Heart left ventricle (tissue), 16 donors: ENCODE measurements at regions not wholly inside any gene's neighbourhood (a gene's known extent, or its start where the extent isn't known, plus 50 kb on each side); places are given as distances from the start of the nearest gene placed in this dataset.

Source experiments
- ATAC-seq, 4 donors: fragments of 200-7000 bp; cut with Tn5 transposase; one replicate each; pipeline ENCODE4 v1.9.1; 2020 to 2022; ENCODE audit warnings: moderate library complexity in 4 of 4, mild to moderate bottlenecking in 3 of 4, moderate number of reproducible peaks in 1 of 4
- DNase-seq, 5 donors: peaks; one replicate each; pipeline ENCODE4 v3.0.0-alpha.2; 2020
- H3K27ac ChIP-seq, 12 donors: fragments of 200-600 bp; sonication (generic) in 4 of 12; one replicate each; pipeline versions ENCODE4 v1.5.0 to v1.8.0; 2016 to 2022; ENCODE audit warnings: mild to moderate bottlenecking in 2 of 12
- H3K27me3 ChIP-seq, 9 donors: fragments of 200-600 bp; sonication (generic) in 2 of 9; one replicate each; pipeline versions ENCODE4 v1.5.1 to v1.8.0; 2016 to 2022; ENCODE audit warnings: mild to moderate bottlenecking in 3 of 9
- H3K36me3 ChIP-seq, 9 donors: fragments of 200-600 bp; sonication (generic) in 2 of 9; one replicate each; pipeline versions ENCODE4 v1.5.0 to v1.8.0; 2018 to 2022; ENCODE audit warnings: mild to moderate bottlenecking in 2 of 9
- H3K4me1 ChIP-seq, 12 donors: fragments of 200-600 bp; sonication (generic) in 4 of 12; one replicate each; pipeline versions ENCODE4 v1.5.0 to v1.8.0; 2016 to 2022; ENCODE audit warnings: mild to moderate bottlenecking in 3 of 12
- H3K4me3 ChIP-seq, 12 donors: fragments of 200-600 bp; sonication (generic) in 4 of 12; one replicate each; pipeline versions ENCODE4 v1.5.0 to v1.8.0; 2017 to 2022; ENCODE audit warnings: mild to moderate bottlenecking in 9 of 12, moderate library complexity in 4 of 12
- H3K9me3 ChIP-seq, 12 donors: fragments of 200-600 bp; sonication (generic) in 4 of 12; one replicate each; pipeline versions ENCODE4 v1.5.0 to v1.8.0; 2016 to 2022; ENCODE audit warnings: mild to moderate bottlenecking in 1 of 12
- CTCF ChIP-seq, 12 donors: fragments of 200-600 bp; sonication (generic) in 4 of 12; IDR thresholded peaks; one replicate each; pipeline versions ENCODE4 v1.5.0 to v1.8.0; 2018 to 2022; ENCODE audit warnings: antibody characterized with exemption in 12 of 12, mild to moderate bottlenecking in 5 of 12
- POLR2A ChIP-seq, 2 donors: fragments of 450-650 bp; IDR thresholded peaks; one replicate each; pipeline ENCODE4 v1.6.1; 2017; ENCODE audit warnings: antibody characterized with exemption in 2 of 2, mild to moderate bottlenecking in 2 of 2, moderate library complexity in 2 of 2
- WGBS, 4 donors: extraction: QIAGEN DNeasy Blood & Tissue Kit in 2 of 4; methylation state at CpG; one replicate each; pipeline versions ENCODE4 v1.1.5 to v1.1.7; 2013 to 2018; 5-methylcytosine and 5-hydroxymethylcytosine counted together
- intact Hi-C, 10 donors: fragments of 100-400 bp; cut with DNase I; formaldehyde crosslinking; loops; one replicate each; pipeline versions ENCODE4 v1.11.1 to v1.14.2; 2022
- donor health status: ischemic (EF 13 %, LVEDD 7.1; RV severe dilation, severe dysfunction).
- donor health status: healthy with polysubstance abuse.
- donor health status: DM: no; HTN: yes; CAD: no.
- donor health status: DM: no; HTN: no; CAD: no.
- donor health status: ischemic (EF 25% LVEDD 6.9; RV normal size, moderate dysfunction).
- donor health status: ischemic (EF 25% LVEDD 5.7; RV mildly dilated, moderate dysfunction).
- donor health status: healthy.
- donor health status: DM: yes; HTN: yes; CAD: no.
- donor health status: ischemic (EF 35%, LVEDD 5.7; RV mildly dilated, moderate dysfunction).
- donor health status: nonischemic (EF 11% LVEDD 7.7; RV severe dilation, severe dysfunction).
- donor health status: DM: yes; HTN: yes; CAD: no.
- donor health status: PGD.
- donor health status: ischemic (EF 29% LVEDD 5.4; RV normal size, mild dysfunction).
- donor health status: nonischemic (EF 23%, LVEDD 6.1; RV moderate dilation, normal function).

- no peak overlapping the region for H3K4me3 ChIP-seq
- WGBS, 4 donors: 67 to 75% (median 74%) methylated on average over 2 of the region's 2 CpGs
- H3K36me3 ChIP-seq: no peaks in the 10 kb centered on the region
- ATAC-seq (no peak), DNase-seq (no peak)
- no peak overlapping the region for H3K27ac ChIP-seq
- no peak for TF ChIP-seq POLR2A (IDR thresholded peaks at IDR 0.05)
- TF ChIP-seq CTCF (IDR thresholded peaks at IDR 0.05): no peak
- H3K9me3 ChIP-seq: peaks cover 0 to 6% (median 0%) of the 10 kb centered on the region in 12 donors
- no peaks in the 10 kb centered on the region for H3K4me1 ChIP-seq
- no peaks in the 10 kb centered on the region for H3K27me3 ChIP-seq
- intact Hi-C loops: no loop called here
Observed at GRCh38 chr2:17387591-17387990, 130.6 kb downstream of the RAD51AP2 start.

GRCh38 chr2:17386771-17387170 is 131.5 kb downstream of the RAD51AP2 start:
- DNase-seq (no peak), ATAC-seq (no peak)
- TF ChIP-seq POLR2A (IDR thresholded peaks at IDR 0.05): no peak
- no peak for TF ChIP-seq CTCF (IDR thresholded peaks at IDR 0.05)
- intact Hi-C loops: no loop called here
- H3K27me3 ChIP-seq: no peaks in the 10 kb centered on the region
- H3K4me1 ChIP-seq: no peaks in the 10 kb centered on the region
- no peak overlapping the region for H3K27ac ChIP-seq
- H3K36me3 ChIP-seq: no peaks in the 10 kb centered on the region
- WGBS, 4 donors: 68 to 76% (median 76%) methylated on average over 2 of the region's 2 CpGs
- no peaks in the 10 kb centered on the region for H3K9me3 ChIP-seq
- no peak overlapping the region for H3K4me3 ChIP-seq

- Histone ChIP-seq H3K27ac (no peak overlapping the region), H3K9me3 (peaks cover 0 to 3% (median 0%) of the 10 kb centered on the region in 12 donors), H3K36me3 (no peaks in the 10 kb centered on the region), H3K4me3 (no peak overlapping the region), H3K27me3 (no peaks in the 10 kb centered on the region), H3K4me1 (no peaks in the 10 kb centered on the region)
- TF ChIP-seq POLR2A (IDR thresholded peaks at IDR 0.05) (no peak), CTCF (IDR thresholded peaks at IDR 0.05) (no peak)
- DNase-seq: no peak
- intact Hi-C loops: no loop called here
- no peak for ATAC-seq
- 8 to 11% (median 9%) methylated on average over 1 of the region's 1 CpG for WGBS, 4 donors
Observed at GRCh38 chr2:17380003-17380402, 138.2 kb downstream of the RAD51AP2 start.

- intact Hi-C loops: no loop called here
- ATAC-seq: no peak
- H3K27ac ChIP-seq: no peak overlapping the region
- H3K4me1 ChIP-seq: no peaks in the 10 kb centered on the region
- H3K36me3 ChIP-seq: no peaks in the 10 kb centered on the region
- no peaks in the 10 kb centered on the region for H3K27me3 ChIP-seq
- no peak overlapping the region for H3K4me3 ChIP-seq
- no peak for DNase-seq
- TF ChIP-seq POLR2A (IDR thresholded peaks at IDR 0.05) (no peak), CTCF (IDR thresholded peaks at IDR 0.05) (no peak)
- H3K9me3 ChIP-seq: peaks cover 0 to 2% (median 0%) of the 10 kb centered on the region in 12 donors
- 65 to 88% (median 73%) methylated on average over 4 of the region's 4 CpGs for WGBS, 4 donors
Observed at GRCh38 chr2:17375262-17375661, 143.0 kb downstream of the RAD51AP2 start.
